HL-60 (cell line): ENCODE measurements at regions not wholly inside any gene's neighbourhood (a gene's known extent, or its start where the extent isn't known, plus 50 kb on each side); places are given as distances from the start of the nearest gene placed in this dataset.

Experiments
- DNase-seq, 2 experiments: peaks; one replicate each; pipeline ENCODE4 v3.0.0-alpha.2; 2010 to 2020; ENCODE audit warnings: low read depth in 1 of 2, low spot score in 1 of 2
- H3K27ac ChIP-seq: fragments of 250-450 bp; sonication (Bioruptor Pico); replicated peaks from 2 replicates; pipeline ENCODE4 v1.5.1; 2020; ENCODE audit warnings: mild to moderate bottlenecking, moderate library complexity
- H3K27me3 ChIP-seq: fragments of 250-450 bp; sonication (Bioruptor Pico); 2 replicates; pipeline ENCODE4 v1.5.1; 2021; ENCODE audit warnings: mild to moderate bottlenecking, moderate library complexity; ENCODE audit not compliant: insufficient read depth, poor library complexity, severe bottlenecking
- H3K4me3 ChIP-seq: replicated peaks from 2 replicates; pipeline ENCODE4 v1.5.1; 2011; ENCODE audit warnings: mild to moderate bottlenecking, control low read depth, low read length; ENCODE audit not compliant: insufficient read depth
- GABPA ChIP-seq: IDR thresholded peaks from 2 replicates; pipeline ENCODE4 v1.6.1; 2012; ENCODE audit warnings: low read depth
- POLR2AphosphoS5 ChIP-seq: IDR thresholded peaks from 2 replicates; pipeline ENCODE4 v1.6.1; 2012; ENCODE audit warnings: low read depth
- SPI1 ChIP-seq: IDR thresholded peaks from 2 replicates; pipeline ENCODE4 v1.6.1; 2012; ENCODE audit warnings: low read depth, mild to moderate bottlenecking, borderline replicate concordance
- TF ChIP-seq, protein P1 (sequence below): IDR thresholded peaks from one replicate; pipeline ENCODE4 v1.5.1; 2011; ENCODE audit warnings: low read length, control low read depth, inconsistent platforms; ENCODE audit not compliant: insufficient read depth
- TF ChIP-seq, protein P2 (sequence below): IDR thresholded peaks from 2 replicates; pipeline ENCODE4 v1.6.1; 2012; ENCODE audit warnings: low read depth; ENCODE audit not compliant: insufficient replicate concordance

DNA sequence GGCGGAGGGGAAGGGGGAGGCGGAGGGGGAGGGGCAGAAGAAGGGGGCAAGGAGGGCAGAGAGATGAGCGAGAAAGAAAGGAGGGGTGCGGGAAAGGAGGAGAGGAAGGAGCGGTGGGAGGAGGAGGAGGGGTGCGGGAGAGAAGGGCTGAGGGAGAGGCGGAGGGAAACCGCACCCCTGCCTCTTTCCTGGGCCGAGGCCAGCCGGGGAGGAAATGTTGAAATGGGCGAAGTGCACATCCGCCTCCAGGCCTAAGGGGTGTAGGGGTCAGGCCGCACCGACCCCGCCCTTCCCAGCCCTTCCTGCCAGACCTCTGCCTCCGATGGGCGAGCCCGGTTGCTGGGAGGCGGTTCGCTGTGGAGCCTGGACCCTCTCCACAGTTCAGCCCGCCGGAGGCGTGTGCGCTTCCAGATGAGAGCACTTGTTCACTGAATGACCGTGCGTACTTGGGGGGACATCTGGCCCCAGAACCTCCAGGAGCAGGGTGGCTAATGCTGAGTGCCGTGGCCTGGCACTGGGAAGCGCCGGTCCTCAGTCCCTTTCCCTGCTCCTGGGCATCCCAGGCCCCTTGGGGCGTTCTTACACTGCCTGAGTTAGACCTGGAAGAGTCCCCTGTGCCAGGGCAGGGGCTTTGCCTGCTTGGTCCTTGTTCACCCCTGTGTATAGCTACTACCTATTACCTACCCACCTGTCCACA is 110.3 kb upstream of the KLF13 start:
- DNase-seq, result peak; percentile 98 to 99
- TF ChIP-seq SPI1, result peak; percentile 17; the same call in 1 of the 2 replicates
- TF ChIP-seq GABPA, result peak; percentile 45; the same call in 1 of the 2 replicates
- TF ChIP-seq, protein P1, sequence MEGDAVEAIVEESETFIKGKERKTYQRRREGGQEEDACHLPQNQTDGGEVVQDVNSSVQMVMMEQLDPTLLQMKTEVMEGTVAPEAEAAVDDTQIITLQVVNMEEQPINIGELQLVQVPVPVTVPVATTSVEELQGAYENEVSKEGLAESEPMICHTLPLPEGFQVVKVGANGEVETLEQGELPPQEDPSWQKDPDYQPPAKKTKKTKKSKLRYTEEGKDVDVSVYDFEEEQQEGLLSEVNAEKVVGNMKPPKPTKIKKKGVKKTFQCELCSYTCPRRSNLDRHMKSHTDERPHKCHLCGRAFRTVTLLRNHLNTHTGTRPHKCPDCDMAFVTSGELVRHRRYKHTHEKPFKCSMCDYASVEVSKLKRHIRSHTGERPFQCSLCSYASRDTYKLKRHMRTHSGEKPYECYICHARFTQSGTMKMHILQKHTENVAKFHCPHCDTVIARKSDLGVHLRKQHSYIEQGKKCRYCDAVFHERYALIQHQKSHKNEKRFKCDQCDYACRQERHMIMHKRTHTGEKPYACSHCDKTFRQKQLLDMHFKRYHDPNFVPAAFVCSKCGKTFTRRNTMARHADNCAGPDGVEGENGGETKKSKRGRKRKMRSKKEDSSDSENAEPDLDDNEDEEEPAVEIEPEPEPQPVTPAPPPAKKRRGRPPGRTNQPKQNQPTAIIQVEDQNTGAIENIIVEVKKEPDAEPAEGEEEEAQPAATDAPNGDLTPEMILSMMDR, result no peak
- TF ChIP-seq, protein P2, sequence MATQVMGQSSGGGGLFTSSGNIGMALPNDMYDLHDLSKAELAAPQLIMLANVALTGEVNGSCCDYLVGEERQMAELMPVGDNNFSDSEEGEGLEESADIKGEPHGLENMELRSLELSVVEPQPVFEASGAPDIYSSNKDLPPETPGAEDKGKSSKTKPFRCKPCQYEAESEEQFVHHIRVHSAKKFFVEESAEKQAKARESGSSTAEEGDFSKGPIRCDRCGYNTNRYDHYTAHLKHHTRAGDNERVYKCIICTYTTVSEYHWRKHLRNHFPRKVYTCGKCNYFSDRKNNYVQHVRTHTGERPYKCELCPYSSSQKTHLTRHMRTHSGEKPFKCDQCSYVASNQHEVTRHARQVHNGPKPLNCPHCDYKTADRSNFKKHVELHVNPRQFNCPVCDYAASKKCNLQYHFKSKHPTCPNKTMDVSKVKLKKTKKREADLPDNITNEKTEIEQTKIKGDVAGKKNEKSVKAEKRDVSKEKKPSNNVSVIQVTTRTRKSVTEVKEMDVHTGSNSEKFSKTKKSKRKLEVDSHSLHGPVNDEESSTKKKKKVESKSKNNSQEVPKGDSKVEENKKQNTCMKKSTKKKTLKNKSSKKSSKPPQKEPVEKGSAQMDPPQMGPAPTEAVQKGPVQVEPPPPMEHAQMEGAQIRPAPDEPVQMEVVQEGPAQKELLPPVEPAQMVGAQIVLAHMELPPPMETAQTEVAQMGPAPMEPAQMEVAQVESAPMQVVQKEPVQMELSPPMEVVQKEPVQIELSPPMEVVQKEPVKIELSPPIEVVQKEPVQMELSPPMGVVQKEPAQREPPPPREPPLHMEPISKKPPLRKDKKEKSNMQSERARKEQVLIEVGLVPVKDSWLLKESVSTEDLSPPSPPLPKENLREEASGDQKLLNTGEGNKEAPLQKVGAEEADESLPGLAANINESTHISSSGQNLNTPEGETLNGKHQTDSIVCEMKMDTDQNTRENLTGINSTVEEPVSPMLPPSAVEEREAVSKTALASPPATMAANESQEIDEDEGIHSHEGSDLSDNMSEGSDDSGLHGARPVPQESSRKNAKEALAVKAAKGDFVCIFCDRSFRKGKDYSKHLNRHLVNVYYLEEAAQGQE, result no peak
- TF ChIP-seq POLR2AphosphoS5, result peak; percentile 84
- Histone ChIP-seq H3K27me3 (no peaks in the 10 kb centered on the region), H3K27ac (peak overlapping the region; percentile 92), H3K4me3 (peak overlapping the region; percentile 23)

DNA sequence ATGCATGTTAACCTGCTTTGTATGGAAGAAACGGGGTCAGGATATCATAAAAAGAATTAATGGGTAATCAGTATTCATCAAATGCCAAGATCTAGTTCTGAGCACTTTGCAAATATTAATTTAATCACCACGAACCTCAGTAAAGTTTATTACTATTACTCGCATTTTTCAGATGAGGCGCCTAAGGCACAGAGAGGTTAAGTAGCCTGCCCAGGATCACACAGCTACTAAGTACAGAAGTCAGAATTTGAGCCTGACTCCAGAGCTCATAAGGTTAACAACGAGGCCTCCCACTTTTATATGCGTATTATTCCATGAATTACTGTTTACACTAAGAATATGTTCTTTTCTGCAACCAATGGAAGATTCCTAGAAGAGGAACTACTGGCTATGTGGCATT is 109.6 kb upstream of the KLF13 start:
- TF ChIP-seq GABPA, result no peak
- TF ChIP-seq, protein P2, result no peak
- TF ChIP-seq, protein P1, result no peak
- no peak for TF ChIP-seq POLR2AphosphoS5
- no peak for TF ChIP-seq SPI1
- Histone ChIP-seq H3K4me3 (peak overlapping the region; percentile 23), H3K27ac (peak overlapping the region; percentile 92), H3K27me3 (no peaks in the 10 kb centered on the region)
- DNase-seq, result no peak

DNA sequence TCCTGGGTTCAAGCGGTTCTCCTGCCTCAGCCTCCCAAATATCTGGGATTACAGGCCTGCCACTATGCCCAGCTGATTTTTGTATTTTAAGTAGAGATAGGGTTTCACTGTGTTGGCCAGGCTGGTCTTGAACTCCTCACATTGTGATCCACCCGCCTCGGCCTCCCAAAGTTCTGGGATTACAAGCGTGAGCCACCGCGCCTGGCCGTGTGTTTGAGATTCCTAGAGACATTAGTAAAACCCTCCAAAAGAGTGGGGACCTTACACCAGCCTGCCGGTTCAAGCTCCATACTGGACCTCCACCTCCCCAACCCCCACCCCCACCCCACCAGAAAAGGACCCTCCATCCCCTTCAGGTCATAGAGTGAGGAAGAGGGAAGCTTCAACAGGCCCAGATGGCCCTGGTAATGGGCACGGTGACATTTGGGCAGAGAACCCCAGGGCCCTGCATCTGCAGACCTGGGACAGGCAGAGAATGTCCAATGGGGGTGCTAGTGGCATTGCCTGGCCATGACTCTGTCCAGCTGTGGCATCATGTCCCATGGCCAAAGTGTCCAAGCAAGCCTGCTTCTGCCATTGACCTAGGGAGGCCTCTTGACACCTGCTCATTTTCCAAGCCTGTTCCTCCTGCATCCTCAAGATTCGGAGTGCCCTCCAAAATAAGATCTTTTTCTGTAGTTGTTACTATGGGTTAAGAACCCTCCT is 108.9 kb upstream of the KLF13 start:
- TF ChIP-seq POLR2AphosphoS5 (no peak), GABPA (no peak), SPI1 (no peak)
- TF ChIP-seq, protein P2, result no peak
- TF ChIP-seq, protein P1, result no peak
- Histone ChIP-seq H3K4me3 (no peak overlapping the region), H3K27me3 (no peaks in the 10 kb centered on the region), H3K27ac (peak overlapping the region; percentile 92; the same call in 1 of the 2 replicates)
- no peak for DNase-seq
